K562 (cell line): ENCODE measurements at regions not wholly inside any gene's neighbourhood (a gene's known extent, or its start where the extent isn't known, plus 50 kb on each side); places are given as distances from the start of the nearest gene placed in this dataset.

ENCODE experiments used
- ATAC-seq: fragments of 200-7000 bp; cut with Tn5 transposase; 3 replicates; pipeline ENCODE4 v1.9.1; 2020; ENCODE audit warnings: moderate library complexity
- BruUV-seq: library from RNA; stranded (reverse); fragments of 400-500 nt; replicated peaks from 2 replicates; lab custom pipeline; 2021; lab: Mats Ljungman, UMichigan
- CTCF ChIA-PET: fragments of 300-600 bp; formaldehyde crosslinking; extraction: SDS; loops from one replicate; lab custom pipeline; 2021; ENCODE audit warnings: low intra/inter-chr PET ratio; lab: Yijun Ruan, JAX
- POLR2A ChIA-PET: fragments of 300-600, 350-650 bp; sonication (Branson Sonifier 250); formaldehyde crosslinking; extraction: SDS; loops from one replicate; lab custom pipeline; 2021; ENCODE audit warnings: antibody characterized with exemption, inconsistent platforms; lab: Yijun Ruan, JAX
- DNase-seq, 4 experiments: peaks; one replicate each; pipeline versions ENCODE4 v3.0.0 to v3.0.0-alpha.2; 2011 to 2018; ENCODE audit warnings: low spot score in 3 of 4, mixed read lengths in 3 of 4; ENCODE audit errors: extremely low read depth in 1 of 4
- FAIRE-seq: peaks from 2 replicates; lab custom pipeline; 2011; peaks lifted over from hg19 to GRCh38; lab: Jason Lieb, UNC
- H2AFZ ChIP-seq: 2 replicates; pipeline ENCODE4 v1.6.0; 2011; ENCODE audit warnings: low read depth, low read length, control low read depth, inconsistent platforms
- H3K27ac ChIP-seq: fragments of 200-600 bp; 3 replicates; pipeline ENCODE4 v1.8.0; 2011; ENCODE audit warnings: low read depth, mild to moderate bottlenecking, control low read depth, inconsistent platforms, low read length, moderate library complexity, mixed read lengths; ENCODE audit errors: extremely low read depth
- H3K27me3 ChIP-seq, 2 experiments: fragments of 300-600 bp in 1 of 2; 2 replicates in 1 of 2; 3 replicates in 1 of 2; pipeline versions ENCODE4 v1.6.0 to v1.8.0; 2011; ENCODE audit warnings: inconsistent platforms in 2 of 2, low read length in 2 of 2, mild to moderate bottlenecking in 1 of 2, mixed read lengths in 1 of 2, moderate library complexity in 1 of 2; ENCODE audit not compliant: control insufficient read depth in 2 of 2, insufficient read depth in 2 of 2
- H3K36me3 ChIP-seq: fragments of 300-600 bp; 3 replicates; pipeline ENCODE4 v1.8.0; 2011; ENCODE audit warnings: mild to moderate bottlenecking, low read length, inconsistent platforms; ENCODE audit not compliant: control insufficient read depth, insufficient read depth
- H3K4me1 ChIP-seq, 2 experiments: fragments of 200-600 bp in 1 of 2; replicated peaks in 1 of 2; 2 replicates in 1 of 2; 3 replicates in 1 of 2; pipeline versions ENCODE4 v1.5.1 to v1.8.0; 2011; ENCODE audit warnings: inconsistent platforms in 2 of 2, low read length in 2 of 2, mild to moderate bottlenecking in 1 of 2, mixed read lengths in 1 of 2, moderate library complexity in 1 of 2; ENCODE audit not compliant: control insufficient read depth in 2 of 2, insufficient read depth in 2 of 2
- H3K4me2 ChIP-seq: 2 replicates; pipeline ENCODE4 v1.6.1; 2011; ENCODE audit warnings: low read length, control low read depth, inconsistent platforms, mixed read lengths; ENCODE audit not compliant: insufficient read depth
- H3K4me3 ChIP-seq: fragments of 200-600 bp; sonication (generic), shearing (Covaris generic); 2 replicates; pipeline ENCODE4 v1.5.1; 2016; ENCODE audit warnings: control low read depth, inconsistent platforms
- H3K79me2 ChIP-seq: fragments of 200-600 bp; 3 replicates; pipeline ENCODE4 v1.8.0; 2011; ENCODE audit warnings: low read length, inconsistent platforms; ENCODE audit not compliant: control insufficient read depth, insufficient read depth
- H3K9ac ChIP-seq, 2 experiments: 2 replicates each; pipeline versions ENCODE4 v1.6.0 to v1.6.1; 2011; ENCODE audit warnings: low read depth in 2 of 2, low read length in 2 of 2, control low read depth in 1 of 2, inconsistent platforms in 1 of 2, mild to moderate bottlenecking in 1 of 2, mixed read lengths in 1 of 2; ENCODE audit not compliant: insufficient read depth in 1 of 2
- H3K9me1 ChIP-seq: one replicate; pipeline ENCODE4 v1.6.0; 2011; ENCODE audit warnings: inconsistent platforms, mild to moderate bottlenecking, low read length, moderate library complexity; ENCODE audit not compliant: control insufficient read depth, insufficient read depth
- H3K9me3 ChIP-seq: replicated peaks from 2 replicates; pipeline ENCODE4 v1.5.1; 2011; ENCODE audit warnings: low read depth, low read length, inconsistent platforms; ENCODE audit not compliant: control insufficient read depth, insufficient read depth
- H4K20me1 ChIP-seq: replicated peaks from 2 replicates; pipeline ENCODE4 v1.6.1; 2011; ENCODE audit warnings: low read length, inconsistent platforms, mixed read lengths; ENCODE audit not compliant: control insufficient read depth, insufficient read depth
- RFX7 ChIP-seq: fragments of 250-450 bp; sonication (Bioruptor Pico); IDR thresholded peaks from 2 replicates; pipeline ENCODE4 v1.5.1; 2021; ENCODE audit warnings: mild to moderate bottlenecking
- TAF9B ChIP-seq: fragments of 450-650 bp; IDR thresholded peaks from 2 replicates; pipeline ENCODE4 v1.6.1; 2018; ENCODE audit warnings: mild to moderate bottlenecking; ENCODE audit not compliant: partially characterized antibody
- WGBS: fragments of 100-300 bp; shearing (Covaris generic); methylation state at CpG from one replicate; pipeline ENCODE4 v1.1.6; 2016; ENCODE audit warnings: low coverage, mixed read lengths; ENCODE audit not compliant: insufficient coverage; ENCODE audit errors: missing lambda C conversion rate; 5-methylcytosine and 5-hydroxymethylcytosine counted together
- in situ Hi-C: fragments of 300-500 bp; cut with MboI; formaldehyde crosslinking; loops from 4 replicates; pipeline ENCODE4 v1.15.0; 2018; ENCODE audit warnings: inconsistent platforms, mixed read lengths
- intact Hi-C: fragments of 100-400 bp; cut with micrococcal nuclease; formaldehyde crosslinking; loops from 2 replicates; pipeline ENCODE4 v1.14.2; 2022
- TF ChIP-seq, protein P1 (sequence below): fragments of 250-450 bp; sonication (Bioruptor Pico); IDR thresholded peaks from 2 replicates; pipeline ENCODE4 v1.5.0; 2021
- TF ChIP-seq, protein P2 (sequence below): IDR thresholded peaks from 3 replicates; pipeline ENCODE4 v1.6.1; 2011; ENCODE audit warnings: borderline replicate concordance, mild to moderate bottlenecking, moderate library complexity; ENCODE audit not compliant: insufficient read length; ENCODE audit errors: extremely low read depth
- TF ChIP-seq, protein P3 (sequence below): IDR thresholded peaks from 2 replicates; pipeline ENCODE4 v1.6.1; 2012; ENCODE audit warnings: low read depth, low read length, improper control_type of control experiment, borderline replicate concordance

DNA sequence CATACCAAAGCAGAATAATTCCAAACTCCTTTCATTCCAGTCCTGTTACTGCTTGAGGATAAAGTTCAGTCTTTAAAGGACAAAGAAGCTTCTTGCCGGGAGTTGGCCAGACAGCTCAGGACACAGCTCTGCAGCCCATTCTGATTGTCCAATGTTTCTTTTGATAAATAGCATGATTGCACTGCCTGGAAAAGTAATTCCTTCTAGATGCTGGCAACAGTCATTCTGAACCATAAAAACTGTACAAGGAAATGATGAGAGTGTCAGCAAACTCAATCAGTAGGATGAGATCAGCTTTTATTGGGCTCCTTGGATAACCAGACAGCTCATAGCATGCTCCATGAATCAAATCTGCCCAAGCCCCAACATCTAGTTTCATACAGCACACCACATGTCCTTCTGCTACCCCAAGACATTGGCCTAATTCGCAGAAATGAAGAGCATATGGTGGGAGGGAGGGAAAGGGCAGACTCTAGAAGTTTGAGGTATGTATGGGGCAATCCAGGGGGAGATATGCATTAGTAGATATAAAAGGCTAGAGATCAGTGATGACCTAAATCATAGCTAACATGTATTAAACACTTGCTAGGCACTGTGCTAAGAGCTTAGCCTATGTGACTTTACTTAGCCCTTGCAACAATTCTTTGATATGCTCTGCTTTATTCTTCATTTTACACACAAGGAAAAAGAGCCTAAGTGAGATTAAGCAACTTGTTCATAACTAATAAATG lies 219.9 kb upstream of the NREP start:
- DNase-seq: no peak
- Histone ChIP-seq H3K27me3 (no peaks in the 10 kb centered on the region), H2AFZ (no peak overlapping the region), H3K4me2 (no peak overlapping the region), H3K9ac (no peak overlapping the region), H3K27ac (no peak overlapping the region), H3K9me3 (no peaks in the 10 kb centered on the region), H3K36me3 (no peaks in the 10 kb centered on the region), H4K20me1 (no peaks in the 10 kb centered on the region), H3K9me1 (no peaks in the 10 kb centered on the region), H3K4me3 (no peak overlapping the region), H3K4me1 (no peaks in the 10 kb centered on the region), H3K79me2 (no peaks in the 10 kb centered on the region)
- no TSS peak for BruUV-seq
- ChIA-PET POLR2A (no interaction called here), CTCF (no interaction called here)
- WGBS: 0% methylated on average over 2 of the region's 2 CpGs
- no peak for ATAC-seq
- TF ChIP-seq, protein P1, sequence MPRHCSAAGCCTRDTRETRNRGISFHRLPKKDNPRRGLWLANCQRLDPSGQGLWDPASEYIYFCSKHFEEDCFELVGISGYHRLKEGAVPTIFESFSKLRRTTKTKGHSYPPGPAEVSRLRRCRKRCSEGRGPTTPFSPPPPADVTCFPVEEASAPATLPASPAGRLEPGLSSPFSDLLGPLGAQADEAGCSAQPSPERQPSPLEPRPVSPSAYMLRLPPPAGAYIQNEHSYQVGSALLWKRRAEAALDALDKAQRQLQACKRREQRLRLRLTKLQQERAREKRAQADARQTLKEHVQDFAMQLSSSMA (CRISPR knock-in tag): no peak
- TF ChIP-seq RFX7 (CRISPR knock-in tag) (no peak), TAF9B (no peak)
- TF ChIP-seq, protein P2, sequence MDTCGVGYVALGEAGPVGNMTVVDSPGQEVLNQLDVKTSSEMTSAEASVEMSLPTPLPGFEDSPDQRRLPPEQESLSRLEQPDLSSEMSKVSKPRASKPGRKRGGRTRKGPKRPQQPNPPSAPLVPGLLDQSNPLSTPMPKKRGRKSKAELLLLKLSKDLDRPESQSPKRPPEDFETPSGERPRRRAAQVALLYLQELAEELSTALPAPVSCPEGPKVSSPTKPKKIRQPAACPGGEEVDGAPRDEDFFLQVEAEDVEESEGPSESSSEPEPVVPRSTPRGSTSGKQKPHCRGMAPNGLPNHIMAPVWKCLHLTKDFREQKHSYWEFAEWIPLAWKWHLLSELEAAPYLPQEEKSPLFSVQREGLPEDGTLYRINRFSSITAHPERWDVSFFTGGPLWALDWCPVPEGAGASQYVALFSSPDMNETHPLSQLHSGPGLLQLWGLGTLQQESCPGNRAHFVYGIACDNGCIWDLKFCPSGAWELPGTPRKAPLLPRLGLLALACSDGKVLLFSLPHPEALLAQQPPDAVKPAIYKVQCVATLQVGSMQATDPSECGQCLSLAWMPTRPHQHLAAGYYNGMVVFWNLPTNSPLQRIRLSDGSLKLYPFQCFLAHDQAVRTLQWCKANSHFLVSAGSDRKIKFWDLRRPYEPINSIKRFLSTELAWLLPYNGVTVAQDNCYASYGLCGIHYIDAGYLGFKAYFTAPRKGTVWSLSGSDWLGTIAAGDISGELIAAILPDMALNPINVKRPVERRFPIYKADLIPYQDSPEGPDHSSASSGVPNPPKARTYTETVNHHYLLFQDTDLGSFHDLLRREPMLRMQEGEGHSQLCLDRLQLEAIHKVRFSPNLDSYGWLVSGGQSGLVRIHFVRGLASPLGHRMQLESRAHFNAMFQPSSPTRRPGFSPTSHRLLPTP: no peak
- TF ChIP-seq, protein P3, sequence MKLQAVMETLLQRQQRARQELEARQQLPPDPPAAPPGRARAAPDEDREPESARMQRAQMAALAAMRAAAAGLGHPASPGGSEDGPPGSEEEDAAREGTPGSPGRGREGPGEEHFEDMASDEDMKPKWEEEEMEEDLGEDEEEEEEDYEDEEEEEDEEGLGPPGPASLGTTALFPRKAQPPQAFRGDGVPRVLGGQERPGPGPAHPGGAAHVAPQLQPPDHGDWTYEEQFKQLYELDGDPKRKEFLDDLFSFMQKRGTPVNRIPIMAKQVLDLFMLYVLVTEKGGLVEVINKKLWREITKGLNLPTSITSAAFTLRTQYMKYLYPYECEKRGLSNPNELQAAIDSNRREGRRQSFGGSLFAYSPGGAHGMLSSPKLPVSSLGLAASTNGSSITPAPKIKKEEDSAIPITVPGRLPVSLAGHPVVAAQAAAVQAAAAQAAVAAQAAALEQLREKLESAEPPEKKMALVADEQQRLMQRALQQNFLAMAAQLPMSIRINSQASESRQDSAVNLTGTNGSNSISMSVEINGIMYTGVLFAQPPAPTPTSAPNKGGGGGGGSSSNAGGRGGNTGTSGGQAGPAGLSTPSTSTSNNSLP: no peak
- intact Hi-C loops: no loop called here
- in situ Hi-C loops: no loop called here
- FAIRE-seq: no peak
